H1 (cell line): ENCODE measurements at regions not wholly inside any gene's neighbourhood (a gene's known extent, or its start where the extent isn't known, plus 50 kb on each side); places are given as distances from the start of the nearest gene placed in this dataset.

Source experiments
- CTCF ChIA-PET: fragments of 300-600 bp; sonication (Branson Sonifier 250); formaldehyde crosslinking; loops from one replicate; lab custom pipeline; 2021; ENCODE audit not compliant: partially characterized antibody; lab: Charles Lee
- POLR2A ChIA-PET: fragments of 300-600 bp; sonication (Branson Sonifier 250); formaldehyde crosslinking; loops from one replicate; lab custom pipeline; 2021; ENCODE audit warnings: inconsistent platforms; ENCODE audit not compliant: partially characterized antibody; lab: Charles Lee
- DNase-seq, 2 experiments: peaks; one replicate each; pipeline versions ENCODE4 v3.0.0 to v3.0.0-alpha.2; 2010 to 2022; ENCODE audit warnings: low spot score in 2 of 2, low read depth in 1 of 2, mixed read lengths in 1 of 2
- FAIRE-seq: peaks from 2 replicates; lab custom pipeline; 2011; peaks lifted over from hg19 to GRCh38; lab: Jason Lieb, UNC
- H2AFZ ChIP-seq: 2 replicates; pipeline ENCODE4 v1.8.1; 2012; ENCODE audit warnings: low read length, inconsistent platforms
- H2AK5ac ChIP-seq: 2 replicates; pipeline ENCODE4 v1.6.1; 2013; ENCODE audit warnings: low read depth, low read length
- H2BK120ac ChIP-seq: replicated peaks from 2 replicates; pipeline ENCODE3; 2013; ENCODE audit warnings: low read depth, low read length, inconsistent platforms
- H2BK12ac ChIP-seq: 2 replicates; pipeline ENCODE4 v1.6.1; 2013; ENCODE audit warnings: low read depth, low read length
- H2BK15ac ChIP-seq: 2 replicates; pipeline ENCODE4 v1.6.1; 2013; ENCODE audit warnings: low read length
- H2BK20ac ChIP-seq: 2 replicates; pipeline ENCODE4 v1.6.1; 2013; ENCODE audit warnings: low read length
- H2BK5ac ChIP-seq: 2 replicates; pipeline ENCODE4 v1.6.1; 2013; ENCODE audit warnings: low read depth, low read length
- H3K14ac ChIP-seq: 2 replicates; pipeline ENCODE4 v1.6.1; 2013; ENCODE audit warnings: inconsistent platforms; ENCODE audit not compliant: insufficient read length
- H3K18ac ChIP-seq: 2 replicates; pipeline ENCODE4 v1.6.1; 2013; ENCODE audit warnings: low read length; ENCODE audit errors: extremely low read depth
- H3K23ac ChIP-seq: 2 replicates; pipeline ENCODE4 v1.6.1; 2013; ENCODE audit warnings: inconsistent platforms; ENCODE audit not compliant: insufficient read length
- H3K23me2 ChIP-seq: 2 replicates; pipeline ENCODE4 v1.6.1; 2013; ENCODE audit warnings: low read depth, low read length
- H3K27ac ChIP-seq: 2 replicates; pipeline ENCODE4 v1.6.1; 2011; ENCODE audit warnings: low read depth, low read length, inconsistent platforms
- H3K27me3 ChIP-seq, 4 experiments: replicated peaks in 1 of 4; 1 replicate in 1 of 4; 2 replicates in 3 of 4; pipeline versions ENCODE4 v1.6.1 to v1.8.1; 2011 to 2013; ENCODE audit warnings: low read length in 3 of 4, mild to moderate bottlenecking in 3 of 4, inconsistent platforms in 2 of 4, mixed read lengths in 2 of 4, moderate library complexity in 1 of 4; ENCODE audit not compliant: control insufficient read depth in 3 of 4, insufficient read depth in 3 of 4; ENCODE audit errors: extremely low read depth in 1 of 4
- H3K36me3 ChIP-seq, 4 experiments: 2 replicates each; pipeline versions ENCODE4 v1.6.1 to v1.8.1; 2011 to 2013; ENCODE audit warnings: mild to moderate bottlenecking in 4 of 4, low read length in 3 of 4, moderate library complexity in 2 of 4, control low read depth in 1 of 4, inconsistent platforms in 1 of 4; ENCODE audit not compliant: insufficient read depth in 4 of 4, control insufficient read depth in 2 of 4
- H3K4ac ChIP-seq: replicated peaks from 2 replicates; pipeline ENCODE3; 2013; ENCODE audit warnings: low read length, low read depth, mixed read lengths, inconsistent platforms; ENCODE audit not compliant: insufficient read length
- H3K4me1 ChIP-seq, 4 experiments: replicated peaks in 1 of 4; 1 replicate in 1 of 4; 2 replicates in 3 of 4; pipeline versions ENCODE4 v1.6.1 to v1.8.1; 2011 to 2013; ENCODE audit warnings: low read length in 3 of 4, inconsistent platforms in 2 of 4, mixed read lengths in 1 of 4; ENCODE audit not compliant: insufficient read depth in 4 of 4, control insufficient read depth in 3 of 4
- H3K4me2 ChIP-seq, 2 experiments: 2 replicates each; pipeline versions ENCODE4 v1.6.1 to v1.8.1; 2011 to 2013; ENCODE audit warnings: low read depth in 2 of 2, low read length in 2 of 2, control low read depth in 1 of 2, inconsistent platforms in 1 of 2, mild to moderate bottlenecking in 1 of 2; ENCODE audit not compliant: insufficient read depth in 1 of 2
- H3K4me3 ChIP-seq, 4 experiments: fragments of 200-600, 300-600 bp in 1 of 4; sonication (generic), shearing (Covaris generic), sonication (Bioruptor Twin) in 1 of 4; 2 replicates each; pipeline versions ENCODE4 v1.5.1 to v1.8.1; 2011 to 2016; ENCODE audit warnings: low read length in 4 of 4, low read depth in 3 of 4, control low read depth in 2 of 4, inconsistent platforms in 2 of 4, mild to moderate bottlenecking in 2 of 4, mixed read lengths in 1 of 4, moderate library complexity in 1 of 4; ENCODE audit not compliant: insufficient read depth in 2 of 4; ENCODE audit errors: extremely low read depth in 1 of 4
- H3K56ac ChIP-seq: replicated peaks from 2 replicates; pipeline ENCODE3; 2013; ENCODE audit warnings: low read depth, mild to moderate bottlenecking, mixed read lengths, low read length, inconsistent platforms; ENCODE audit not compliant: insufficient read length
- H3K79me1 ChIP-seq: 2 replicates; pipeline ENCODE4 v1.6.1; 2013; ENCODE audit warnings: low read depth, low read length, control low read depth
- H3K79me2 ChIP-seq, 2 experiments: 2 replicates each; pipeline versions ENCODE4 v1.6.1 to v1.8.1; 2012 to 2013; ENCODE audit warnings: low read length in 2 of 2, mild to moderate bottlenecking in 2 of 2, inconsistent platforms in 1 of 2; ENCODE audit not compliant: insufficient read depth in 2 of 2, control insufficient read depth in 1 of 2
- H3K9ac ChIP-seq, 4 experiments: replicated peaks in 1 of 4; 1 replicate in 1 of 4; 2 replicates in 3 of 4; pipeline versions ENCODE4 v1.6.1 to v1.8.1; 2011 to 2013; ENCODE audit warnings: low read depth in 3 of 4, low read length in 3 of 4, control low read depth in 2 of 4, mild to moderate bottlenecking in 2 of 4, moderate library complexity in 2 of 4, inconsistent platforms in 1 of 4; ENCODE audit errors: extremely low read depth in 1 of 4
- H3K9me3 ChIP-seq, 2 experiments: 2 replicates each; pipeline versions ENCODE4 v1.6.1 to v1.8.1; 2012 to 2013; ENCODE audit warnings: mild to moderate bottlenecking in 2 of 2, moderate library complexity in 2 of 2, control low read depth in 1 of 2, inconsistent platforms in 1 of 2, low read depth in 1 of 2, low read length in 1 of 2, mixed read lengths in 1 of 2; ENCODE audit not compliant: insufficient read depth in 2 of 2
- H4K20me1 ChIP-seq, 2 experiments: replicated peaks in 1 of 2; 2 replicates each; pipeline versions ENCODE3 to v1.8.1; 2011 to 2013; ENCODE audit warnings: inconsistent platforms in 2 of 2, low read length in 2 of 2, mild to moderate bottlenecking in 1 of 2; ENCODE audit not compliant: insufficient read depth in 2 of 2, control insufficient read depth in 1 of 2
- H4K5ac ChIP-seq: 2 replicates; pipeline ENCODE4 v1.6.1; 2013; ENCODE audit warnings: low read length, low read depth, mixed read lengths, inconsistent platforms; ENCODE audit not compliant: insufficient read length
- H4K8ac ChIP-seq: 2 replicates; pipeline ENCODE4 v1.8.0; 2013; ENCODE audit warnings: mild to moderate bottlenecking, moderate library complexity, low read length, inconsistent platforms; ENCODE audit not compliant: insufficient read depth; ENCODE audit errors: extremely low read depth
- H4K91ac ChIP-seq: replicated peaks from 2 replicates; pipeline ENCODE3; 2013; ENCODE audit warnings: low read length, mixed read lengths, inconsistent platforms; ENCODE audit not compliant: insufficient read length
- SIRT6 ChIP-seq: IDR thresholded peaks from one replicate; pipeline ENCODE4 v1.7.1; 2012; ENCODE audit warnings: low read length, inconsistent platforms
- WGBS, 2 experiments: shearing (Covaris generic) in 1 of 2; methylation state at CpG; one replicate each; pipeline versions ENCODE4 v1.1.6 to v1.1.7; 2013 to 2015; ENCODE audit warnings: low lambda C conversion rate in 2 of 2, mixed read lengths in 2 of 2, inconsistent platforms in 1 of 2, low coverage in 1 of 2, missing lambda C conversion rate in 1 of 2; ENCODE audit not compliant: insufficient replicate concordance in 2 of 2, insufficient coverage in 1 of 2, insufficient read length in 1 of 2; ENCODE audit errors: extremely low coverage in 1 of 2, missing lambda C conversion rate in 1 of 2; 5-methylcytosine and 5-hydroxymethylcytosine counted together

DNA sequence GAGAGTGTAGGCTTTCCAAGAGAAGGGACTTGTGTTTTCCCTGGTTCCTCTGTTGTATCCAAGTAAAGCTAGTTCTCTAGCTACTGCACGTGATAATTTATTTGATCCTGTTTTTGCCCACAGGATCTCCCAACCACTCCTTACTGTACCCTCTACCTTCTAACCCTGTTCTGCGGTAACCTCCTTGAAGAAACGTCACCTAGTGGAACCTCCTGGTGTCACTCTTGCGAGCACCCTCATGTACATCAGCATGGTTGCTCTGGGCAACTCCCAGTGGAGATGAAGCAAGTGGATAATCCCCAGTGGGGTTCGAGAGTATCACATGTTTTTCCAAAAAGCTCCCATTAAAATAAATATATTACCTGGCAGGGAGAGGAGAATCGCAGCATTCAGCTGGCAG, 108.9 kb upstream of the CLMP start:
- H2BK120ac ChIP-seq: no peak overlapping the region
- no peaks in the 10 kb centered on the region for H3K79me1 ChIP-seq
- no peak overlapping the region for H4K8ac ChIP-seq
- no peak overlapping the region for H3K23ac ChIP-seq
- no peak overlapping the region for H2AFZ ChIP-seq
- no peaks in the 10 kb centered on the region for H3K9me3 ChIP-seq
- peaks cover 2 to 22% (median 18%) of the 10 kb centered on the region in 4 experiments for H3K27me3 ChIP-seq
- H3K23me2 ChIP-seq: peaks cover 4% of the 10 kb centered on the region; the same call in 1 of the 2 replicates
- H3K79me2 ChIP-seq: no peaks in the 10 kb centered on the region
- no peaks in the 10 kb centered on the region for H3K36me3 ChIP-seq
- H2BK12ac ChIP-seq: no peak overlapping the region
- H3K18ac ChIP-seq: no peak overlapping the region
- 90% methylated on average over 6 of the region's 6 CpGs; no CpG with 5 or more reads in 1 of the 2 experiments for WGBS, 2 experiments
- H4K91ac ChIP-seq: no peak overlapping the region
- no peaks in the 10 kb centered on the region for H4K20me1 ChIP-seq
- H3K9ac ChIP-seq: no peak overlapping the region
- H2BK15ac ChIP-seq: peak overlapping the region; percentile 54; the same call in 1 of the 2 replicates
- no peak overlapping the region for H3K4me3 ChIP-seq
- FAIRE-seq (no peak), DNase-seq (no peak)
- no peak overlapping the region for H2BK20ac ChIP-seq
- H3K4ac ChIP-seq: no peak overlapping the region
- no peak overlapping the region for H2AK5ac ChIP-seq
- no peak overlapping the region for H3K56ac ChIP-seq
- POLR2A ChIA-PET: interaction anchor here (1.1 to 1.6 kb wide), 2 partner anchors 173 to 242 kb away, joined by 3 to 5 read pairs; partner anchors contain the start of gene HSPA8
- H3K27ac ChIP-seq: no peak overlapping the region
- no peak overlapping the region for H2BK5ac ChIP-seq
- no peak overlapping the region for H3K4me2 ChIP-seq
- peaks cover 0 to 11% (median 6%) of the 10 kb centered on the region in 4 experiments; a peak in 6 of 7 replicates for H3K4me1 ChIP-seq
- H3K14ac ChIP-seq: no peak overlapping the region
- CTCF ChIA-PET: interaction anchor here (0.7 to 3.6 kb wide), 12 partner anchors 13 to 292 kb away, joined by 3 to 30 read pairs (median 3); no protein-coding TSS in a partner anchor
- no peak overlapping the region for H4K5ac ChIP-seq
- TF ChIP-seq SIRT6: no peak
